ENCODE measurements at regions not wholly inside any gene's neighbourhood (a gene's known extent, or its start where the extent isn't known, plus 50 kb on each side); places are given as distances from the start of the nearest gene placed in this dataset.
A peak's percentile ranks its signal among the peaks of the same experiment; 100 is the strongest.
"Not testable (repeated sequence)": the region's sequence is repeated elsewhere in the genome, so short reads cannot be mapped to it uniquely, and the experiment has no call there.

DNA sequence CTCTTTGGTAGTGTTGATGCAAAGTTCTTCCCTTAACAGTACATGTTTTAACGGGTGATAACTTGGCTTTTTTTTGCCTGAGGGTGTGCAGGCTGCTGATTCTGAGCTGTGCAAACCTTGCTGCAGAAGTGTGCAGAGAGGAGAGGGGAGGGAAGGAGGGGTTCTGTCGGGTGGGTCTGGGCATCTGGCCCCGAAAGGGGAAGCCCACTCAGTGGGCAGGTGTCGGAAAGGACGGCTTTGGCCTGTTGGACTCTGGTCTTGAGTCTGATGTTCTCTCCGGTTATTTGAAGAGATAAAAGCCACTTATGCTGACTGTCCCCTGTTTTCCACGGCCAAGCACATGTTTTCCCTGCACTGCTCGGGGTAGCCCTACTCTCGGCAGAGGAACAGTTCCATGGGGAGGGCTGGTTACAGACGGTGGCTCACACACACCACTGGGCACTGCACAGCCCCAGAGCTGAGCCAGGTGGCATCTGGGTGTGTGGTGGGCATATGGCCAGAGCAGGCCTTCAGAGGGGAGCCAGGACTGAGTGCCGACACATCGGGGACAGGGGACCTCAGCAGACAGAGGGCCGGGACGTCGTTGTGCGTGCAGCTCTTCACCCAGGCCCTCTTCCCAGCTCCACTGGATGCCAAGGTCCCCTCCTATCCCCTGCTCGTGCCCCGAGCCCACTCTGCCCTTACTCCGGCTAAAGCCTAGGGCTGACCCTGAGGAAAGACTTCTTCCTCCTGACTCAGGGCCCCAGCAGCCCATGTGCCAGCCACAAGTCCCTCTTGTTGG lies 93.2 kb downstream of the TEX29 start:
- no peak for DNase-seq

DNA sequence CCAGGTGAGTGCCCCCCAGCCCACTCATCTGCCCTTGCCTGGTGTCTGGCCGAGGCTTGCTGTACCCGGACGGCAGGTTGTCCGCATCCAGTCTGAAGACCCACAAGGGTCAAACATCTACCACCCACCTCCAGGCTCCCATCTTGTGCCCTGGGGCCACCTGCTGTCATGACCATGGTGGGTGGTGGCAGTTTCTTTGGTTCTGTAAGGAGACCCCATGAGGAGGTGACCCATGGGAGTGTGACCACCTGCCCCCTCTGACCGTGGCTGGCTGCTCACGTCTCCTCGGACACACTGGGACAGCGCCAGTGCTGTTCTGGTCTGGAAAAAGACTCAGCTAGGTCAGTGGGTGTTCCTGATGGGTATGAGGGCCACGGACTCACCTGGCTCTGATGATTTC lies 93.9 kb downstream of the TEX29 start:
- DNase-seq, result no peak

DNA sequence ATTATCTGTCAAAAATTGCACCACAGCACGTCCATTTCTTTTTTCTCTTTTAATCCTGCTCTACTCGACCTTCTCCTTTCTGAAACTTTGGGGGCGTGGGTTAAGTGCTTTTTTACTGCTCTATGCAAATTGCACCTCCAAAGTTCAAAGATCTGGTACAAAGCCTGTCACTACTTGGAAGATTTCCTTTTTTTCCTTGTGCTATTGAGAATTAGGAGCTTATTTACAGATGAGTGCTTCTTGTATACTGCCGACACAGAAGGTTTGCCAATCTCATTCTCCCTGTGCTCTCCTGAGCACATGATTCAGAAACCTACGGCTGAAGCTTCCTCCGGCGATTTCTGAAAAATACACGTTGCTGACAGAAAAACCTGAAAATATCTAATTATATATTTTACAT lies 94.8 kb downstream of the TEX29 start:
- DNase-seq, result no peak

DNA sequence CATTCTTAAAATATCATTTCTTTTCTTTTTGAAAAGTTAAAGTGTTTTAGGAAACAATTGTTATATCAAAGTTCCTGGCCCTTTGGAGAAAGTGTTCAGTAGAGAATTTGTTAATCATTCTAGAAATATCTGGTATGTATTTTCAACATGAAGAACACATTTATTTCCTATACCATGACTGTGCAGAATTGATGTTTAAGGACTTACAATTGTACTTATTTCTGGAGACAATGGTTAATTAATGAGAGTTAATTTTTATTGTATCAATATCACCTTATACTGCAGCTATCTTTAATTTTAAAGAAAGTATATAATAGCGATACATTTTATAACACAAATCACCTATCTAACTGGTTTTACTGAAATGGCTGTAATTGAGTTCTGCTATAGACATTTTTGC lies 95.3 kb downstream of the TEX29 start:
- no peak for DNase-seq

DNA sequence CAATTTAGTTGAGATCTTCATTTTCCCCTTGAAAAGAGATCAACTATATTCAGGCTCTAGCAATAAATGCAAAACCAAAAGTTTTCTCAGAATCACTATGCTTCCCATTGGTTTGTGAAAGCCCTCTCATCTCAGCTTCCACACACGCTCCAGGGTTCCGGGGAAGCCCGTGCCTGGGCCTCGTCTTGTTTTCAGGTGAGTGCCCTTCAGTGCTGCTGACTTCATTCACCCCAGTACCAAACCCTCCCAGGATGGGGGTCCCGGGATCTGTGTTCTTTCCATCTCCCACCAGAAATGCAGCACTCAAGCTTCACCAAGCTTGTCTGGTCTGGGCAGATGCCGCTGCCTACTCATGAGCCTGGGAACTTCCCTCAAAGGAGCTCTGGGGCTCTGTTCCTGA lies 97.7 kb downstream of the TEX29 start:
- no peak for DNase-seq

- DNase-seq, result no peak
These were observed 99.9 kb downstream of the TEX29 start for GRCh38 chr13:111420113-111420876.

DNA sequence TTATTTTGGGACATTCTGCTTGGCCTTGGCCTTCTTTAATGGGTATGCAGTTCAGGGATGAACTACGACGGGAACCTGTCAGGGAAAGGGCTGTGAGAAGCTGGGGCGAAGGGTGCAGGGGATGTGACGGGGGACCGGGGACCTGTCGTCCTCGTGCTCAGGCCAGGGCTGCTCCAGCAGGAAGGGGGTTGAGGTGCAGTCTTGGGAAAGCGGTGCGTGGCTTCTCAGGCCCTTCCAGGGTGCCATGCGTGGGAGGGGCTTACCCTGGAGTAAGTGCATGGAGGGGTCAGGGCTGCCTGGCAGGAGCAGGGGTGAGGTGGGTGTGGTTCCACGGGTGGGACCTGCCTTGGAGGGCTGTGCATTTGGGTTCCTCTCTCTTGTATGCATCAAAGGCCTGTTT lies 100.8 kb downstream of the TEX29 start:
- DNase-seq, result no peak

- no peak for DNase-seq
These were observed 101.9 kb downstream of the TEX29 start for GRCh38 chr13:111422348-111422747.

DNA sequence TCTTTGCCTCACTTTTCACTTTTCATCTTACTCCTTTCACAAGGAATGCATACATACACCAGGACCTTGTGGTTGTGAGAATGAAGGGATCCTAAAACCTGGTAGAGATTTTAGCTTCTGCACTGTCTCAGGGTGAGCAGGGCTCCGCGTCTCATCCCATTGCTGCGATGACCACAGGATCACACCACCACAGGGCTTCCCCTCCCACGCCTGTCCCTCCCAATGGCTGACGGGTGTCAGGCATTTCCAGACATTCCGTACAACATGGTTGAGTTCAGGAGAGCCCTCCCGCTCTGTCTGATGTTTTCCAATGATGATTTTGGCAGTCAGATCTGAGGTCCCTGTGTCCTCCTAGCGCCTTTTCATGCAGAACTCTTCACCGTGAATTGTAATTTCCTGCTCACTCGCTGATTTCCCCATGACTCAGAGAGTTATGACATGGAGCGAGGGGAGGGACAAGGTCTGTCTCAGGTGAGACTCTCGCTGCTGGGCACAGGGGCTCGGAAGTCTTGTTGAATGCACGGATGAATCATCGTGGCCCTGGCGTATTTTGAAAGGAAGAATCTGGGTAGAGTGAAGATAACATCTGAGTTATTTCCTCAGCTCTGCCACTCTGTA lies 102.8 kb downstream of the TEX29 start:
- DNase-seq, result no peak

DNA sequence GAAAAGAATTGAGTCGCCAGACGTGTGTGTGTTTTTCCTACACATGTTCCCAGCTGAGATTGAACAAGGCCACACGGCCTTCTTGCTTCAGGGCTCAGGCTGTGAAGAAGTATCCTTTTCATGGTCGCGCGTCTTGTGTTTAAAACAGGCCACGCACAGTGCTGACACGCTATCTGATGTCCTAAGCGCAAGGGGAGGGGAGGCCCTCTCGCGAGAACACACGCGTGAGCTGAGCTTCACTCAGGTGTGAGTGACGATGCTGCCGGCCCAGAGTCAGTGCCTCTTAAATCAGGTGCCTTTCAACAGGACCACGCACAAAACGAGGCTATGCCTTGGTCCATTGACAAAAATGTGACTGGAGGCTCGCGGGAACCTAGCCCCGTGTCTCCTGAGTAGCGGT lies 103.7 kb downstream of the TEX29 start:
- DNase-seq, result no peak

GRCh38 chr13:111425326-111425725 lies 104.9 kb downstream of the TEX29 start:
- DNase-seq, result no peak

DNA sequence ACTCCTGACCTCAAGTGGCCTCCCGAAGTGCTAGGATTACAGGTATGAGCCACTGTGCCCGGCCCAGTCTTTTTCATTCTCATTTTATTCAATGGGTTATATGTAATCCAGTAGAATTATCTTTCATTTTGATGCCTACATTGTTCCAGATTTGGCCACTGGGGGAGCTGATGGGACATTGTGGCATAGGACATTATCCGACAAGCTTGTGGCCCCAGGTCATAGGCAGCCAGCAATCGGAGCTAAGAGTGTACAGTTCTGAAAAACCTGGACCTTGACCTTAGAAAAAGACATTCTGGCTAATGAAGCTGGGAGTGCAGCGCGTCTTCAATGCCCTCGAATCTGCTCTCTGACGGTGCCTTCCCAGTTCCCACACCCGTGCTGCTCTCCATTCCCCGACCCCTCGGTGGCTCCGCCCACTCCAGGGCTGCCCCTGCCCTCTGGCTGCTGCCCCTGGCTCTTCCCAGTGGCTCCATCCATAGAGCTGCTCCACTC lies 108.7 kb downstream of the TEX29 start:
- peak; percentile 8 for DNase-seq

- no peak for DNase-seq
These were observed 110.8 kb downstream of the TEX29 start for GRCh38 chr13:111431206-111431605.

DNA sequence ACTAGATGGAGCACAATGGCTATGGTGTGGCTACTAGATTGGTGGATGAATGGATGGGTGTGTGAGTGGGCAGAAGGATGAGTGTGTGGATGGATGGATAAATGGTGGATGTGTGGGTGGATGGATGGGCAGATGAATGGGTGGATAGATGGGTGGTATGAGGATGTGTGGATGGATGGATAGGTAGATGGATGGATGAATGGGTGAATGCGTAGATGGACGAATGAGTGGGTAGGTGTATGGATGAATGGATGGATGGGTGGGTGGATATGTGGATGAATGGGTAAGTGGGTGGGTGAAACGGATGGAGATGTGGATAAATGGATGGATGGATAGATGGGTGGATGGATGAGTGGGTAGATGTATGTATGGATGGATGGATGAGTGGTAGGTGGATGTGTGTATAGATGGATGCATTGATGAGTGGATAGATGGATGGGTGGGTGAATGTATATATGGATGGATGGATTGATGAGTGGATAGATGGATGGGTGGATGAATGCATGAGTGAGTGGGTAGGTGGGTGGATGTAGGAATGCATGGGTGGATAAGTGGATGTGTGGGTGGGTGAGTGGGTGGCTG lies 114.2 kb downstream of the TEX29 start:
- no peak for DNase-seq

DNA sequence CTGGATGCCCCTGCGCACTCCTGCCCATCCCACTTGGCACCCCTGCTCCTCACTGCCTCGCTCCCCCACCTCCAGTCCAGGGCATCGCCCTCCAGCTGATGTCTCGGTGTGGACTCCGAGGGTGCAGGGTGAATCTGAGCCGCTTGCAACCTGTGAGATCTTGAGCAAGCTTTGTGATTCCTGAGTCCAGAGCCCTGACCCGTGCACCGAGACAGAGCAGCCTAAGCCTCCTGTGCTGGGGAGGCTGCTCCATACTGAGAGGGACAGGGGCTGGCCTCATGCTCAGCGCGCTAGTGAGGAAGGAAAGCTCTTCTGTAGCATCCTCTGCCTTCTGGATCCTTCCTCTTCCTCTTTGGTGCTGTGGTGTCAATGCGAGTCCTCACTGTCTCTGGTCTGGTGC lies 116.0 kb downstream of the TEX29 start:
- no peak for DNase-seq

- DNase-seq, result no peak
These were observed 117.0 kb downstream of the TEX29 start for GRCh38 chr13:111437417-111437816.

DNA sequence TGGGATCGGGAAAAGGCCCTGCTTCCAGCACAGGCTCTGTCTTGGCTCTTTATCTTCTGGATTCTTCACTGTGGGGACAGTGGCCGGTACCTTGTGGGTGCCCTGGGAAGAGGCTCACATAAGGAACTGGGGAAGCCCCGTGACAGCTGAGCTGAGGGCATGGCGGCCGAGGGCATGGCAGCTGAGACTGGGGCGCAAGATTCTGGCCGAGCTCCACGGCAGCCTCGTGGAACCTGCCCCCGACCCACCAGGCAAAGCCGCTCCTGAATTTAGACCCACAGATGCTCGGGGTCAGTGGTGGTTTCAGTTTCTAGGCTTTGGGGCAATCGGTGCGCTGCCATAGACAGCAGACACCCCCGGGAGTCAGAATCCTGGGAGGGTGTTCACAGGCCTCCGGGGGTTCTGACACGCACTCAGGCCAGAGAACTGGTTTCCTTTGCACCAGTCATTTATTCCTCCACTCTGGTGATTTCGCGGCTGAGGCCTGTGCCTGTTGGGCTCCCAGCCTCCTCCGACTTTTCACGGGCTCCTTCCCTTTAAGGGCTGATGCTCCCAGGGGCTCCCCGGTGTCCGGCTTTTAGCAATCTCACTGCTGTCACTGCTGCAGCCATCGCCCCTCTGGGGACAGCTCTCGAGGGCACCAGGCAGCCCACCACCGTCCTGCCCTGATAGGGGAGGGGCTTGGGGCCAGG lies 117.6 kb downstream of the TEX29 start:
- DNase-seq, result no peak

- not testable (repeated sequence) for DNase-seq
These were observed 120.0 kb downstream of the TEX29 start for GRCh38 chr13:111440492-111440891.

DNA sequence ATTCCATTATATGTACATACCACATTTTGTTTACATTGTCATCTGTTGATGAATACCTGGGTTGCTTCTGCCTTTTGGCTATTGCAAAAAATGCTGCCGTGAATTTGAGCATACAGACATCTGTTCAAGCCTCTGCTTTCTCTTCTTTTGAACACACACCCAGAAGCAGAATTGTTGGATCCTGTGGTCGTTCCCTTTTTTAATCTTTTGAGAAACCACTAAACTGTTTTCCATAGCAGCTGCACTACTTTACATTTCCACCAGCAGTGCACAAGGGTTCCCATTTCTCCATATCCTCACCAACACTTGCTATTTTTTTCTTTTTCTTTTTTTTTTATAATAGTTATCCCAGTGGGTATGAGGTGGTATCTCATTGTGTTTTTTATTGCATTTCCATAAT lies 123.5 kb downstream of the TEX29 start:
- DNase-seq, result no peak

DNA sequence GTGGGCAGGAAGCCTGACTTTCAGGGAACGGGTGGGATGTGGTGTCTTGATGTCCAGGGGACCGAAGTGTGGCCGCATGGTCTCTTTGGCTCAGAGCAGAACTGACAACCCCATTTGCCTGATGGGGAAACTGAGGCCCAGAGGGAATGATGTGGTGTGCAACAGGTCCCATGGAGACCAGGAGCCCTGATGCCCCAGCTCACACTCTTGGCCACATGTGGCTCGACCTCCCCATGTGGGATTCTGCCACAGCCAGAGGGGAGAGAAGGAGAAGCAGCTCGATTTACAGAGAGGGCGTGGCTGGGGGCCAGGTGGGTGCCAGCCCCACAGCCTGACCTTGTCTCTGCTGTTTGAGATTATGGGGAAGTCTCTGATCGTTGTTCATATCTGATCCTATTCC lies 128.1 kb downstream of the TEX29 start:
- no peak for DNase-seq

DNA sequence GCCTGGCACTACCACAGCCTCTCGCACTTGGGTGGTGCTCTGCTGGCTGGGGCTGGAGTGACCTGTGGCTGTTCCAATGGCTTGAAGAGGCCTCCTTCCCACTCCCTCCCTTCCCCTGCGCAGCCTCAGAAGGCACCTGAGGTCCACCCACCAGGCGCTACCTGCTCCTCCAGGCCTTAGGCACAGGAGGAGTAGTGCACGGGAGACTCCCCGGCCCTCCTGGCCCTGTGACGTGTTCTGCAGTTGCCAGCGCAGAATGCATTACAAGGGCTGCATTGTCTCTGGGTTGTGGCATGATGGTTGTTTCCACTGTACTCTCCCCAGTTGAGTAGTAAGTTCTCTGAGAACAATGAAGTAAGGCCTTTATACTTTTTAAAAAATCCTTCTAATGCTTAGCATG lies 128.6 kb downstream of the TEX29 start:
- no peak for DNase-seq

- DNase-seq, result no peak
These were observed 131.0 kb downstream of the TEX29 start for GRCh38 chr13:111451402-111451801.

Measured in fibroblast of skin of right quadriceps (primary cell).